AG04449 (cell line): ENCODE measurements at regions not wholly inside any gene's neighbourhood (a gene's known extent, or its start where the extent isn't known, plus 50 kb on each side); places are given as distances from the start of the nearest gene placed in this dataset.

ENCODE experiments used
- CTCF ChIA-PET: fragments of 350-600 bp; formaldehyde crosslinking; extraction: SDS; loops from one replicate; lab custom pipeline; 2021; ENCODE audit warnings: antibody characterized with exemption; lab: Yijun Ruan, JAX
- POLR2A ChIA-PET: fragments of 400-600, 350-600 bp; formaldehyde crosslinking; extraction: SDS; loops from one replicate; lab custom pipeline; 2020; ENCODE audit warnings: antibody characterized with exemption, inconsistent platforms; lab: Yijun Ruan, JAX
- DNase-seq: peaks from one replicate; pipeline ENCODE4 v3.0.0-alpha.2; 2010; ENCODE audit warnings: low read depth, low spot score
- H3K4me3 ChIP-seq: 2 replicates; pipeline ENCODE4 v1.5.1; 2011; ENCODE audit warnings: low read depth, mild to moderate bottlenecking, control low read depth, low read length
- TF ChIP-seq, protein P1 (sequence below): IDR thresholded peaks from one replicate; pipeline ENCODE4 v1.5.1; 2011; ENCODE audit warnings: mild to moderate bottlenecking, moderate library complexity, low read length, control low read depth, inconsistent platforms; ENCODE audit not compliant: insufficient read depth; ENCODE audit errors: missing control alignments

DNA sequence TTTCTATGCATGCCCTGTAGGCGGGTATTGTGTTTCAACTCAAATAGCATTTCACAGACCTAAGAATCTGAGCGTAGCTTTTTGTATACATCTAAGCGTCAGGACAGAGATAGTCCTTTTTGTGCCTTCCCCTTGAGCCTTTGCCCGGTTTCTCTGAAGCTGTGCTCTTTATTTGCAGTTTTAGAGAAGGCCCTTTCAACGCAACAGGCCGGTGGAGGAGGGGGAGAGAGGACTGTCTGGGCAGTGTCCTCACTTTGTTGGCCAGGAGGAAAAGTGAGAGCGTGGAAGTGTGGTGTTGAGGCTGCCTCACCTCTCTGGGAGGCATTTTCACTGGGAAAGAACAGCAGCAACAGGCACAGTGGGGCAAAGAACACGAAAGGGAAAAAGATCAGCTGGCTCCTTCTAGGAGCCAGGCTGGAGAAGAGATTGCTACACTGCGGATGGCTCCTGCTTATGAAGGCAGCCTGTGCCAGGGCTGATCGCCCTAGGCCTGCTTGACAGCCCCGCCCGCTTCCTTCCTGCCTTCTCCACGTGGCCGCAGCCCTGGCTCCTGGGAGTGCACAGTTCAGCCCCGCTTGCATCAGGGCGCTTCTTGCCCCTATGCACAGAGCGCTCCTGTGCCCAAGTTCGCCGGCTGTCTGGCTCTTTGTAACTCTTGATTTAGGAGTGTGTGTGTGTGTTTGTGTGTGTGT lies 195.6 kb upstream of the POU3F3 start:
- TF ChIP-seq, protein P1, sequence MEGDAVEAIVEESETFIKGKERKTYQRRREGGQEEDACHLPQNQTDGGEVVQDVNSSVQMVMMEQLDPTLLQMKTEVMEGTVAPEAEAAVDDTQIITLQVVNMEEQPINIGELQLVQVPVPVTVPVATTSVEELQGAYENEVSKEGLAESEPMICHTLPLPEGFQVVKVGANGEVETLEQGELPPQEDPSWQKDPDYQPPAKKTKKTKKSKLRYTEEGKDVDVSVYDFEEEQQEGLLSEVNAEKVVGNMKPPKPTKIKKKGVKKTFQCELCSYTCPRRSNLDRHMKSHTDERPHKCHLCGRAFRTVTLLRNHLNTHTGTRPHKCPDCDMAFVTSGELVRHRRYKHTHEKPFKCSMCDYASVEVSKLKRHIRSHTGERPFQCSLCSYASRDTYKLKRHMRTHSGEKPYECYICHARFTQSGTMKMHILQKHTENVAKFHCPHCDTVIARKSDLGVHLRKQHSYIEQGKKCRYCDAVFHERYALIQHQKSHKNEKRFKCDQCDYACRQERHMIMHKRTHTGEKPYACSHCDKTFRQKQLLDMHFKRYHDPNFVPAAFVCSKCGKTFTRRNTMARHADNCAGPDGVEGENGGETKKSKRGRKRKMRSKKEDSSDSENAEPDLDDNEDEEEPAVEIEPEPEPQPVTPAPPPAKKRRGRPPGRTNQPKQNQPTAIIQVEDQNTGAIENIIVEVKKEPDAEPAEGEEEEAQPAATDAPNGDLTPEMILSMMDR, result no peak
- no peak overlapping the region for H3K4me3 ChIP-seq
- no peak for DNase-seq
- ChIA-PET CTCF (no interaction called here), POLR2A (no interaction called here)

DNA sequence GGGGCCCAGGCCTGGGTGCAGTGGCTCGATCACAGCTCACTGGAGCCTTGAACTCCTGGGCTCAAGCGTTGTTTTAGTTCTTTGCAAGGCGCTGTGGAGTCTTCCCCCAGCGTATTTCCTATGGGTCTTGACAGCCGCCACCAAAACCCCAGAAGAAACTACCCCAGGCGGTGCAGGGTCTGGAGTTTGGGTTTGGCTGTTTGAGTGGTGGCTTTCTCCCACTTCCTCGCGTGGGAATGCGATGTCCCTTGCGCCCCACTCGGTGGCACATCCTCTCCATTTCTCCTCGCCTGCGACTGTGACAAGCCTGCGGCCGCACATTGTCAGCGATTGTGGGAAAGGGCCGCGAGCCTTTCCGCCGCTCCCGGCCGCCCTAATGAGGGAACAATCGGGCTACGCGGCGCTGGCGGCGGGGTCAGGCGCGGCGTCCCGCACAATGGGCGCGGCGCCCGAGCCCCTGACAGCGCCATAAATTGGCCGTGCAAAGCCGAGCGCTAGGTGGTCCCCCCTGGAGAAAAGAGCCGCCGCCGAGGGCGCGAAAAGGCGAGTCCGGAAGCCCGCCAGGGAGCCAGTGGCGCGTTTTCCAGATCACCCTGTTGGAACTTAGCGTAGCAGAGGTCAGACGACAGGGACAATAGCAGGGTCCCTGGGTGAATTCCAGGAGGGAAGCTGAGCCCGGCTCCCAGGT lies 194.9 kb upstream of the POU3F3 start:
- ChIA-PET CTCF (no interaction called here), POLR2A (no interaction called here)
- no peak for DNase-seq
- TF ChIP-seq, protein P1, result no peak
- no peak overlapping the region for H3K4me3 ChIP-seq

DNA sequence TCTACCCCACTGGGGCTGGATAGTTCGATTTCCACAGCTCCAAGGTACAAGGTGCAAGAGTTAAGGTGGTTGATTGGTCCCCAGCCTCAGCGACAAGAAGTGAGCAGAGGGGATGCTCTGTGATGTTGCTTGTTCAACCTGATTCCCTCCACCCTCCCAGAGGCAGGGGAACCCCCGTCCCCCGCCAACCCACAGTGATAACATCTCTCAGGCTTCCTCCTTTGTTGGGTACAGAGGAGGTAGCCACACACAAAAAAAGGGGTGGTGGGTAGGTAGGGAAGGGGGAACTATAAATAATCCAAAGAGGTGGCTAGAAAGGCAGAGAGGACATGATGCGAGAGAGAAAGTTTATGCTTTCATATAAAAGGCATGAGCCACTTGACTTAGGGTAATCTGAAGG lies 192.9 kb upstream of the POU3F3 start:
- no peak overlapping the region for H3K4me3 ChIP-seq
- CTCF ChIA-PET, result no interaction called here
- DNase-seq, result no peak
- POLR2A ChIA-PET, result no interaction called here
- TF ChIP-seq, protein P1, result no peak

DNA sequence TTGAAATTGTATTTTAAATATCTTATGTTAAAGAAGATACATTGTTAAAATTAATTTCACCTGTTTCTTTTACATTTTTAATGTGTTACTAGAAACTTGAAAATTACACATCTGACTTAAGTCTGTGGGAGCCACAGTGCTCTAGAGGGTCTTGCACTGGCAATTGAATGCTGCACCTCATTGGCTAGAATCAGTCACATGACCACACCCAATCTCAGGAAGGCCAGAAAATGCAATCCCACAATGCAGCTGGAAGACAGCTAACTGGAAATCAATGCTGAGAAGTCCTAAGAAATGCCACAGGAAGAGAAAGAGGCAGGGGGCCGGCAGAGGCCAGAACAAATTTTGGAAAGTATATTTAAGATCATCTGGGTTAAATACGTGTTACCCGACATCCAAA lies 189.2 kb upstream of the POU3F3 start:
- TF ChIP-seq, protein P1, result no peak
- no peak for DNase-seq
- ChIA-PET POLR2A (no interaction called here), CTCF (interaction anchor here (1.6 kb wide), 1 partner anchor 185 kb away, joined by 3 read pairs; no protein-coding TSS in a partner anchor)
- no peak overlapping the region for H3K4me3 ChIP-seq

DNA sequence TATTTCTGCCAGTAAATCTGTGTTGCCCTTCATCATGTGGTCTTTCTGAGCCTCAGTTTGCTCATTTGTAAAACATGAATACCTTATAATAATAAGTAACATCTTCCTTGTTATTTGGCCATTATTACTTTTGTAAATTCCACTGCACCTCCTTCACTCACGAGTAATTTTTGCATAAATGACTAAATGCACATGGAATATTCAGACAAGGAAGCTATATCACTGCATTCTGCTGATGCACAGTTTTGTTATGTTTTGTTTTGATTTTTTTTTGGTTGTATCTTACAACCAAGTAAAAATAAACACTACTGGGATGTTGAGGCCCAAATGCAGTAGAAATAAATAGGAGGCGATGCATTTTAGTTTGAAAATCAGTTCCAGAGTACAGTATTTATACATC lies 185.3 kb upstream of the POU3F3 start:
- TF ChIP-seq, protein P1, result no peak
- ChIA-PET CTCF (no interaction called here), POLR2A (no interaction called here)
- DNase-seq, result no peak
- H3K4me3 ChIP-seq, result no peak overlapping the region

DNA sequence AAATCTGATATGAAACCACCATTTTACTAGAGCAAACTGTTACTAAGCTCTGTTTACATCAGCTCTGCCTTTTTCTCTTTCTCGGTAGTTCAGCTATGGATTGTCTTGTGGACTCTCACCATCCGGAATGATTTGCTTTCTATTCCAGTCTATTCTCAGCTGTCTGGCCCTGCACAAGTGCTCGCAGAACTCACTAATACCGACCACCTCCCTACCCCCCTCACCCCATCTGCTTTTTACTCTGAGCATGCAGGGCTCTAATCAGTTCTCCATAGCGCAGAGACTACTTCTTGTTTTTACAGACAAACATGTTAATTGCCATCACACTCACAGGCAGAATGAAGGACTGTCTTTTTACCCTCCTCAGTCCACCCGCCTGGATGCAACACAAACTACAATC lies 180.7 kb upstream of the POU3F3 start:
- ChIA-PET POLR2A (no interaction called here), CTCF (no interaction called here)
- TF ChIP-seq, protein P1, result no peak
- no peak overlapping the region for H3K4me3 ChIP-seq
- DNase-seq, result no peak
